ENCODE measurements at regions not wholly inside any gene's neighbourhood (a gene's known extent, or its start where the extent isn't known, plus 50 kb on each side); places are given as distances from the start of the nearest gene placed in this dataset.

- Histone ChIP-seq H3K9me3 (no peaks in the 10 kb centered on the region), H3K4me1 (no peaks in the 10 kb centered on the region), H3K36me3 (no peaks in the 10 kb centered on the region), H3K27me3 (no peaks in the 10 kb centered on the region), H3K27ac (no peak overlapping the region), H3K4me3 (no peak overlapping the region)
- ATAC-seq, result no peak
- intact Hi-C loops (cut with DNase I), result no loop called here
- DNase-seq, result no peak
- WGBS (ENCODE audit: insufficient coverage, low coverage, low lambda C conversion rate, missing lambda C conversion rate), result 62% methylated on average over 2 of the region's 2 CpGs
- TF ChIP-seq POLR2A (IDR thresholded peaks at IDR 0.05), result no peak
- TF ChIP-seq CTCF (IDR thresholded peaks at IDR 0.05), result no peak
These were observed 553.5 kb downstream of the HACE1 start for GRCh38 chr6:104306211-104306610.

GRCh38 chr6:104305206-104305605 is 554.5 kb downstream of the HACE1 start:
- 71% methylated on average over 4 of the region's 5 CpGs for WGBS (ENCODE audit: insufficient coverage, low coverage, low lambda C conversion rate, missing lambda C conversion rate)
- ATAC-seq (no peak), DNase-seq (no peak)
- H3K27ac ChIP-seq, result no peak overlapping the region
- no peak overlapping the region for H3K4me3 ChIP-seq
- H3K4me1 ChIP-seq, result no peaks in the 10 kb centered on the region
- H3K9me3 ChIP-seq, result no peaks in the 10 kb centered on the region
- H3K36me3 ChIP-seq, result no peaks in the 10 kb centered on the region
- no peak for TF ChIP-seq POLR2A (IDR thresholded peaks at IDR 0.05)
- intact Hi-C loops (cut with DNase I), result no loop called here
- no peaks in the 10 kb centered on the region for H3K27me3 ChIP-seq

GRCh38 chr6:104301951-104302350 is 557.8 kb downstream of the HACE1 start:
- TF ChIP-seq POLR2A (IDR thresholded peaks at IDR 0.05), result no peak
- no peak for TF ChIP-seq CTCF (IDR thresholded peaks at IDR 0.05)
- Histone ChIP-seq H3K9me3 (no peaks in the 10 kb centered on the region), H3K27ac (no peak overlapping the region), H3K4me1 (no peaks in the 10 kb centered on the region), H3K27me3 (no peaks in the 10 kb centered on the region), H3K36me3 (no peaks in the 10 kb centered on the region), H3K4me3 (no peak overlapping the region)
- 50% methylated on average over 3 of the region's 10 CpGs for WGBS (ENCODE audit: insufficient coverage, low coverage, low lambda C conversion rate, missing lambda C conversion rate)
- no peak for DNase-seq
- no peak for ATAC-seq
- intact Hi-C loops (cut with DNase I), result no loop called here

GRCh38 chr6:104286641-104287040 is 573.1 kb downstream of the HACE1 start:
- no peaks in the 10 kb centered on the region for H3K36me3 ChIP-seq
- H3K9me3 ChIP-seq, result no peaks in the 10 kb centered on the region
- WGBS (ENCODE audit: insufficient coverage, low coverage, low lambda C conversion rate, missing lambda C conversion rate), result 91% methylated on average over 1 of the region's 1 CpG
- intact Hi-C loops (cut with DNase I), result no loop called here
- no peak for DNase-seq
- ATAC-seq, result no peak
- TF ChIP-seq CTCF (IDR thresholded peaks at IDR 0.05) (no peak), POLR2A (IDR thresholded peaks at IDR 0.05) (no peak)
- H3K4me3 ChIP-seq, result no peak overlapping the region
- H3K27me3 ChIP-seq, result no peaks in the 10 kb centered on the region
- no peaks in the 10 kb centered on the region for H3K4me1 ChIP-seq
- H3K27ac ChIP-seq, result no peak overlapping the region

GRCh38 chr6:104284872-104285271 is 574.8 kb downstream of the HACE1 start:
- TF ChIP-seq CTCF (IDR thresholded peaks at IDR 0.05) (no peak), POLR2A (IDR thresholded peaks at IDR 0.05) (no peak)
- WGBS (ENCODE audit: insufficient coverage, low coverage, low lambda C conversion rate, missing lambda C conversion rate), result 45% methylated on average over 4 of the region's 4 CpGs

More at GRCh38 chr6:104284872-104285271, 574.8 kb downstream of the HACE1 start:
- H3K9me3 ChIP-seq, result no peaks in the 10 kb centered on the region
- intact Hi-C loops (cut with DNase I), result no loop called here
- no peaks in the 10 kb centered on the region for H3K27me3 ChIP-seq
- no peak for DNase-seq
- no peaks in the 10 kb centered on the region for H3K4me1 ChIP-seq
- no peak overlapping the region for H3K4me3 ChIP-seq
- no peaks in the 10 kb centered on the region for H3K36me3 ChIP-seq
- no peak overlapping the region for H3K27ac ChIP-seq
- ATAC-seq, result no peak
